Upper lobe of right lung (tissue), 1 donor: ENCODE measurements at regions not wholly inside any gene's neighbourhood (a gene's known extent, or its start where the extent isn't known, plus 50 kb on each side); places are given as distances from the start of the nearest gene placed in this dataset.

ENCODE experiments used
- ATAC-seq: fragments of 200-7000 bp; cut with Tn5 transposase; one replicate; pipeline ENCODE4 v1.9.1; 2020; ENCODE audit warnings: mild to moderate bottlenecking, moderate library complexity
- DNase-seq: peaks from one replicate; pipeline ENCODE4 v3.0.0-alpha.2; 2020
- H3K27ac ChIP-seq: fragments of 200-600 bp; one replicate; pipeline ENCODE4 v1.8.0; 2022
- H3K27me3 ChIP-seq: fragments of 200-600 bp; one replicate; pipeline ENCODE4 v1.8.0; 2022; ENCODE audit warnings: mild to moderate bottlenecking
- H3K36me3 ChIP-seq: fragments of 200-600 bp; one replicate; pipeline ENCODE4 v1.8.0; 2022
- H3K4me1 ChIP-seq: fragments of 200-600 bp; one replicate; pipeline ENCODE4 v1.8.0; 2022
- H3K4me3 ChIP-seq: fragments of 200-600 bp; one replicate; pipeline ENCODE4 v1.8.0; 2022; ENCODE audit warnings: mild to moderate bottlenecking
- H3K9me3 ChIP-seq: fragments of 200-600 bp; one replicate; pipeline ENCODE4 v1.8.0; 2022
- CTCF ChIP-seq: fragments of 200-600 bp; IDR thresholded peaks from one replicate; pipeline ENCODE4 v1.8.0; 2022; ENCODE audit warnings: antibody characterized with exemption
- intact Hi-C: fragments of 100-400 bp; cut with DNase I; formaldehyde crosslinking; loops from one replicate; pipeline ENCODE4 v1.11.0; 2022
- donor health status: DM: no; HTN: yes; CAD: no; lungs with severe emphysema.

- DNase-seq: no peak
- no peak for TF ChIP-seq CTCF
- intact Hi-C loops: no loop called here
- no peaks in the 10 kb centered on the region for H3K36me3 ChIP-seq
- H3K4me1 ChIP-seq: no peaks in the 10 kb centered on the region
- ATAC-seq: no peak
- no peak overlapping the region for H3K4me3 ChIP-seq
- no peaks in the 10 kb centered on the region for H3K9me3 ChIP-seq
- no peak overlapping the region for H3K27ac ChIP-seq
- no peaks in the 10 kb centered on the region for H3K27me3 ChIP-seq
Measured at GRCh38 chr3:124313621-124314020, 321.7 kb upstream of the ROPN1 start.

GRCh38 chr3:124315215-124316033 is 323.5 kb upstream of the ROPN1 start:
- H3K4me1 ChIP-seq: no peaks in the 10 kb centered on the region
- intact Hi-C loops: no loop called here
- H3K4me3 ChIP-seq: no peak overlapping the region
- H3K27ac ChIP-seq: no peak overlapping the region
- TF ChIP-seq CTCF: no peak
- no peaks in the 10 kb centered on the region for H3K36me3 ChIP-seq
- DNase-seq (no peak), ATAC-seq (no peak)
- H3K9me3 ChIP-seq: no peaks in the 10 kb centered on the region
- H3K27me3 ChIP-seq: no peaks in the 10 kb centered on the region

- Histone ChIP-seq H3K4me1 (no peaks in the 10 kb centered on the region), H3K4me3 (no peak overlapping the region), H3K9me3 (no peaks in the 10 kb centered on the region), H3K36me3 (no peaks in the 10 kb centered on the region), H3K27me3 (no peaks in the 10 kb centered on the region), H3K27ac (no peak overlapping the region)
- no peak for DNase-seq
- peak; percentile 52 for ATAC-seq
- no peak for TF ChIP-seq CTCF
- intact Hi-C loops: no loop called here
Measured at GRCh38 chr3:124316034-124316287, 324.0 kb upstream of the ROPN1 start.

- Histone ChIP-seq H3K27me3 (no peaks in the 10 kb centered on the region), H3K27ac (no peak overlapping the region), H3K9me3 (no peaks in the 10 kb centered on the region), H3K36me3 (no peaks in the 10 kb centered on the region), H3K4me3 (no peak overlapping the region), H3K4me1 (no peaks in the 10 kb centered on the region)
- no peak for DNase-seq
- intact Hi-C loops: no loop called here
- TF ChIP-seq CTCF: no peak
- no peak for ATAC-seq
Measured at GRCh38 chr3:124318014-124318413, 326.1 kb upstream of the ROPN1 start.

- no peak for DNase-seq
- Histone ChIP-seq H3K4me1 (no peaks in the 10 kb centered on the region), H3K4me3 (no peak overlapping the region), H3K9me3 (no peaks in the 10 kb centered on the region), H3K27me3 (no peaks in the 10 kb centered on the region), H3K36me3 (no peaks in the 10 kb centered on the region), H3K27ac (no peak overlapping the region)
- intact Hi-C loops: no loop called here
- ATAC-seq: no peak
- TF ChIP-seq CTCF: no peak
Measured at GRCh38 chr3:124318656-124319055, 326.7 kb upstream of the ROPN1 start.

- TF ChIP-seq CTCF: no peak
- no peak overlapping the region for H3K4me3 ChIP-seq
- intact Hi-C loops: no loop called here
- H3K27me3 ChIP-seq: no peaks in the 10 kb centered on the region
- DNase-seq (no peak), ATAC-seq (no peak)
- no peaks in the 10 kb centered on the region for H3K4me1 ChIP-seq
- no peaks in the 10 kb centered on the region for H3K9me3 ChIP-seq
- H3K27ac ChIP-seq: no peak overlapping the region
- no peaks in the 10 kb centered on the region for H3K36me3 ChIP-seq
Measured at GRCh38 chr3:124320976-124321375, 329.1 kb upstream of the ROPN1 start.
